Stimulated activated naive CD8-positive, alpha-beta T cell treated with anti-CD3 and anti-CD28 coated beads, Interleukin-15, amount 100 ng/mL, for 72 hours (primary cell): ENCODE measurements at regions not wholly inside any gene's neighbourhood (a gene's known extent, or its start where the extent isn't known, plus 50 kb on each side); places are given as distances from the start of the nearest gene placed in this dataset.
"Not testable (repeated sequence)": the region's sequence is repeated elsewhere in the genome, so short reads cannot be mapped to it uniquely, and the experiment has no call there.

Experiments used
- ATAC-seq: fragments of 150-1000 bp; cut with Tn5 transposase; 2 replicates; pipeline ENCODE4 v1.10.0; 2021; ENCODE audit warnings: mild to moderate bottlenecking, moderate library complexity
- DNase-seq, 2 donors: peaks; one replicate each; pipeline ENCODE4 v3.0.0; 2021 to 2022
- H3K27ac Mint-ChIP-seq, 2 donors: one replicate each; pipeline ENCODE4 v1.8.0; 2022; ENCODE audit warnings: mild to moderate bottlenecking in 2 of 2, mixed read lengths in 2 of 2, moderate library complexity in 2 of 2
- H3K27me3 Mint-ChIP-seq: one replicate; pipeline ENCODE4 v1.8.0; 2022; ENCODE audit warnings: mixed read lengths
- H3K4me1 Mint-ChIP-seq: one replicate; pipeline ENCODE4 v1.8.0; 2022; ENCODE audit warnings: mild to moderate bottlenecking, mixed read lengths
- H3K4me3 Mint-ChIP-seq, 2 donors: one replicate each; pipeline ENCODE4 v1.8.0; 2022; ENCODE audit warnings: mild to moderate bottlenecking in 2 of 2, mixed read lengths in 2 of 2, moderate library complexity in 1 of 2
- H3K9me3 Mint-ChIP-seq, 2 donors: one replicate each; pipeline ENCODE4 v1.8.0; 2022; ENCODE audit warnings: mixed read lengths in 2 of 2

GRCh38 chr13:87907202-87907601, 236.0 kb downstream of the SLITRK5 start:
- Mint-ChIP-seq H3K4me1 (no peaks in the 10 kb centered on the region), H3K27ac (no peak overlapping the region), H3K27me3 (no peaks in the 10 kb centered on the region), H3K4me3 (no peak overlapping the region), H3K9me3 (peaks cover 5 to 16% of the 10 kb centered on the region in 2 donors)
- no peak for DNase-seq
- no peak for ATAC-seq

- no peak for ATAC-seq
- Mint-ChIP-seq H3K4me3 (no peak overlapping the region), H3K27me3 (no peaks in the 10 kb centered on the region), H3K27ac (no peak overlapping the region), H3K9me3 (peaks cover 13 to 33% of the 10 kb centered on the region in 2 donors), H3K4me1 (no peaks in the 10 kb centered on the region)
- no peak for DNase-seq
These were observed 248.8 kb downstream of the SLITRK5 start for GRCh38 chr13:87919956-87920355.

GRCh38 chr13:87923753-87924152, 252.6 kb downstream of the SLITRK5 start:
- H3K4me3 Mint-ChIP-seq: no peak overlapping the region
- no peak for DNase-seq
- no peaks in the 10 kb centered on the region for H3K27me3 Mint-ChIP-seq
- H3K9me3 Mint-ChIP-seq: peaks cover 19 to 24% of the 10 kb centered on the region in 2 donors
- no peak overlapping the region for H3K27ac Mint-ChIP-seq
- ATAC-seq: no peak
- H3K4me1 Mint-ChIP-seq: no peaks in the 10 kb centered on the region

- H3K4me3 Mint-ChIP-seq: no peak overlapping the region
- no peak overlapping the region for H3K27ac Mint-ChIP-seq
- ATAC-seq (no peak), DNase-seq (no peak)
- H3K27me3 Mint-ChIP-seq: no peaks in the 10 kb centered on the region
- no peaks in the 10 kb centered on the region for H3K4me1 Mint-ChIP-seq
- peaks cover 19 to 27% of the 10 kb centered on the region in 2 donors for H3K9me3 Mint-ChIP-seq
These were observed 253.8 kb downstream of the SLITRK5 start for GRCh38 chr13:87925006-87925405.

GRCh38 chr13:87940776-87941175, 269.6 kb downstream of the SLITRK5 start:
- no peak overlapping the region for H3K27ac Mint-ChIP-seq
- no peaks in the 10 kb centered on the region for H3K4me1 Mint-ChIP-seq
- no peak for ATAC-seq
- no peaks in the 10 kb centered on the region for H3K9me3 Mint-ChIP-seq
- H3K4me3 Mint-ChIP-seq: no peak overlapping the region
- no peaks in the 10 kb centered on the region for H3K27me3 Mint-ChIP-seq
- DNase-seq: no peak

- no peaks in the 10 kb centered on the region for H3K27me3 Mint-ChIP-seq
- no peak overlapping the region for H3K27ac Mint-ChIP-seq
- ATAC-seq: no peak
- H3K9me3 Mint-ChIP-seq: no peaks in the 10 kb centered on the region
- DNase-seq: no peak
- H3K4me1 Mint-ChIP-seq: no peaks in the 10 kb centered on the region
- H3K4me3 Mint-ChIP-seq: no peak overlapping the region
These were observed 270.1 kb downstream of the SLITRK5 start for GRCh38 chr13:87941226-87941625.

- no peak for ATAC-seq
- Mint-ChIP-seq H3K27ac (no peak overlapping the region), H3K4me3 (no peak overlapping the region)
These were observed 271.0 kb downstream of the SLITRK5 start for GRCh38 chr13:87942205-87942604.

GRCh38 chr13:87944038-87944437, 272.9 kb downstream of the SLITRK5 start:
- no peaks in the 10 kb centered on the region for H3K9me3 Mint-ChIP-seq
- DNase-seq: no peak
- H3K27me3 Mint-ChIP-seq: no peaks in the 10 kb centered on the region
- H3K27ac Mint-ChIP-seq: no peak overlapping the region
- no peak overlapping the region for H3K4me3 Mint-ChIP-seq
- no peaks in the 10 kb centered on the region for H3K4me1 Mint-ChIP-seq
- no peak for ATAC-seq

More at GRCh38 chr13:87942205-87942604, 271.0 kb downstream of the SLITRK5 start:
- H3K9me3 Mint-ChIP-seq: no peaks in the 10 kb centered on the region
- DNase-seq: no peak
- no peaks in the 10 kb centered on the region for H3K4me1 Mint-ChIP-seq
- H3K27me3 Mint-ChIP-seq: no peaks in the 10 kb centered on the region

- no peaks in the 10 kb centered on the region for H3K4me1 Mint-ChIP-seq
These were observed 281.2 kb downstream of the SLITRK5 start for GRCh38 chr13:87952377-87952776.

GRCh38 chr13:87953381-87953780, 282.2 kb downstream of the SLITRK5 start:
- Mint-ChIP-seq H3K27me3 (no peaks in the 10 kb centered on the region), H3K4me1 (no peaks in the 10 kb centered on the region), H3K9me3 (no peaks in the 10 kb centered on the region), H3K4me3 (no peak overlapping the region), H3K27ac (no peak overlapping the region)
- ATAC-seq: no peak
- DNase-seq: no peak

More at GRCh38 chr13:87952377-87952776, 281.2 kb downstream of the SLITRK5 start:
- Mint-ChIP-seq H3K27me3 (no peaks in the 10 kb centered on the region), H3K9me3 (no peaks in the 10 kb centered on the region), H3K4me3 (no peak overlapping the region), H3K27ac (no peak overlapping the region)
- DNase-seq: no peak
- no peak for ATAC-seq

GRCh38 chr13:87954091-87954490, 282.9 kb downstream of the SLITRK5 start:
- DNase-seq (no peak), ATAC-seq (no peak)
- H3K4me1 Mint-ChIP-seq: no peaks in the 10 kb centered on the region
- H3K4me3 Mint-ChIP-seq: no peak overlapping the region
- no peak overlapping the region for H3K27ac Mint-ChIP-seq
- H3K27me3 Mint-ChIP-seq: no peaks in the 10 kb centered on the region
- H3K9me3 Mint-ChIP-seq: no peaks in the 10 kb centered on the region

- Mint-ChIP-seq H3K4me1 (no peaks in the 10 kb centered on the region), H3K27ac (no peak overlapping the region), H3K4me3 (no peak overlapping the region), H3K27me3 (no peaks in the 10 kb centered on the region), H3K9me3 (peaks cover 0 to 8% of the 10 kb centered on the region in 2 donors)
- DNase-seq (no peak), ATAC-seq (no peak)
These were observed 290.4 kb downstream of the SLITRK5 start for GRCh38 chr13:87961546-87961945.

GRCh38 chr13:87972568-87972967, 301.4 kb downstream of the SLITRK5 start:
- DNase-seq: no peak
- H3K9me3 Mint-ChIP-seq: peaks cover 0 to 8% of the 10 kb centered on the region in 2 donors
- ATAC-seq: no peak
- no peaks in the 10 kb centered on the region for H3K27me3 Mint-ChIP-seq
- H3K4me1 Mint-ChIP-seq: no peaks in the 10 kb centered on the region
- no peak overlapping the region for H3K27ac Mint-ChIP-seq
- no peak overlapping the region for H3K4me3 Mint-ChIP-seq

- H3K27ac Mint-ChIP-seq: no peak overlapping the region
- H3K4me1 Mint-ChIP-seq: no peaks in the 10 kb centered on the region
- ATAC-seq: no peak
- DNase-seq: no peak
- no peaks in the 10 kb centered on the region for H3K27me3 Mint-ChIP-seq
- H3K4me3 Mint-ChIP-seq: no peak overlapping the region
- peaks cover 0 to 7% of the 10 kb centered on the region in 2 donors for H3K9me3 Mint-ChIP-seq
These were observed 303.9 kb downstream of the SLITRK5 start for GRCh38 chr13:87975035-87975434.

GRCh38 chr13:87976650-87977049, 305.5 kb downstream of the SLITRK5 start:
- not testable (repeated sequence) for H3K4me3 Mint-ChIP-seq, H3K27ac Mint-ChIP-seq, H3K27me3 Mint-ChIP-seq, H3K9me3 Mint-ChIP-seq, DNase-seq, ATAC-seq, H3K4me1 Mint-ChIP-seq

GRCh38 chr13:87981416-87981815, 310.2 kb downstream of the SLITRK5 start:
- Mint-ChIP-seq H3K4me1 (no peaks in the 10 kb centered on the region), H3K9me3 (peaks cover 5 to 7% of the 10 kb centered on the region in 2 donors), H3K4me3 (no peak overlapping the region), H3K27me3 (no peaks in the 10 kb centered on the region), H3K27ac (no peak overlapping the region)
- ATAC-seq (no peak), DNase-seq (no peak)

- Mint-ChIP-seq H3K4me1 (no peaks in the 10 kb centered on the region), H3K27ac (no peak overlapping the region), H3K4me3 (no peak overlapping the region), H3K9me3 (peaks cover 5 to 7% of the 10 kb centered on the region in 2 donors), H3K27me3 (no peaks in the 10 kb centered on the region)
- DNase-seq: no peak
- ATAC-seq: no peak
These were observed 311.2 kb downstream of the SLITRK5 start for GRCh38 chr13:87982400-87982799.
